GM23248 (cell line): ENCODE measurements at regions not wholly inside any gene's neighbourhood (a gene's known extent, or its start where the extent isn't known, plus 50 kb on each side); places are given as distances from the start of the nearest gene placed in this dataset.

Experiments
- EZH2 ChIP-seq: fragments of 200-600 bp; sonication (generic); IDR thresholded peaks from 2 replicates; pipeline ENCODE4 v1.6.1; 2018; ENCODE audit warnings: antibody characterized with exemption, mild to moderate bottlenecking; ENCODE audit not compliant: insufficient read depth, poor library complexity, severe bottlenecking
- EZH2phosphoT487 ChIP-seq: fragments of 200-600 bp; sonication (generic); IDR thresholded peaks from 2 replicates; pipeline ENCODE4 v1.6.1; 2018; ENCODE audit warnings: antibody characterized with exemption, moderate library complexity, mild to moderate bottlenecking, low read depth; ENCODE audit not compliant: insufficient read depth

- TF ChIP-seq EZH2 (no peak), EZH2phosphoT487 (no peak)
These were observed 494.5 kb upstream of the GRAMD2B start for GRCh38 chr5:125928663-125929062.
